Thyroid gland (tissue), 4 donors: ENCODE measurements at regions not wholly inside any gene's neighbourhood (a gene's known extent, or its start where the extent isn't known, plus 50 kb on each side); places are given as distances from the start of the nearest gene placed in this dataset.
"Not testable (repeated sequence)": the region's sequence is repeated elsewhere in the genome, so short reads cannot be mapped to it uniquely, and the experiment has no call there.

Experiments
- DNase-seq, 2 donors: peaks; one replicate each; pipeline ENCODE4 v3.0.0-alpha.2; 2019
- H3K27ac ChIP-seq, 3 donors: fragments of 200-600 bp; sonication (generic); 1 replicate in 2 of 3; 2 replicates in 1 of 3; pipeline ENCODE4 v1.5.1; 2016 to 2019; ENCODE audit warnings: mild to moderate bottlenecking in 1 of 3, moderate library complexity in 1 of 3
- H3K27me3 ChIP-seq: fragments of 200-600 bp; sonication (generic); one replicate; pipeline ENCODE4 v1.5.1; 2019
- H3K36me3 ChIP-seq, 2 donors: fragments of 200-600 bp; sonication (generic); one replicate each; pipeline ENCODE4 v1.5.1; 2016 to 2019
- H3K4me1 ChIP-seq, 2 donors: fragments of 200-600 bp; sonication (generic); one replicate each; pipeline ENCODE4 v1.5.1; 2017 to 2019
- H3K4me3 ChIP-seq, 3 donors: fragments of 200-600 bp; sonication (generic); replicated peaks in 1 of 3; 1 replicate in 2 of 3; 2 replicates in 1 of 3; pipeline ENCODE4 v1.5.1; 2016; ENCODE audit warnings: mild to moderate bottlenecking in 1 of 3
- H3K9me3 ChIP-seq: fragments of 200-600 bp; sonication (generic); one replicate; pipeline ENCODE4 v1.5.1; 2017
- POLR2A ChIP-seq, 2 donors: fragments of 450-650 bp; IDR thresholded peaks; one replicate each; pipeline ENCODE4 v1.6.1; 2017; ENCODE audit warnings: antibody characterized with exemption in 2 of 2, mild to moderate bottlenecking in 2 of 2, moderate library complexity in 1 of 2
- WGBS, 2 donors: methylation state at CpG; one replicate each; pipeline ENCODE4 v1.1.5; 2017; 5-methylcytosine and 5-hydroxymethylcytosine counted together
- intact Hi-C: fragments of 100-400 bp; cut with DNase I; formaldehyde crosslinking; loops from one replicate; pipeline ENCODE4 v1.15.1; 2023
- TF ChIP-seq, protein P1 (sequence below), 6 experiments: fragments of 200-600 bp in 3 of 6; fragments of 450-650 bp in 3 of 6; sonication (generic) in 3 of 6; IDR thresholded peaks; one replicate each; pipeline ENCODE4 v1.5.1; 2016 to 2019; ENCODE audit warnings: antibody characterized with exemption in 6 of 6, mild to moderate bottlenecking in 2 of 6, inconsistent platforms in 1 of 6, moderate library complexity in 1 of 6

DNA sequence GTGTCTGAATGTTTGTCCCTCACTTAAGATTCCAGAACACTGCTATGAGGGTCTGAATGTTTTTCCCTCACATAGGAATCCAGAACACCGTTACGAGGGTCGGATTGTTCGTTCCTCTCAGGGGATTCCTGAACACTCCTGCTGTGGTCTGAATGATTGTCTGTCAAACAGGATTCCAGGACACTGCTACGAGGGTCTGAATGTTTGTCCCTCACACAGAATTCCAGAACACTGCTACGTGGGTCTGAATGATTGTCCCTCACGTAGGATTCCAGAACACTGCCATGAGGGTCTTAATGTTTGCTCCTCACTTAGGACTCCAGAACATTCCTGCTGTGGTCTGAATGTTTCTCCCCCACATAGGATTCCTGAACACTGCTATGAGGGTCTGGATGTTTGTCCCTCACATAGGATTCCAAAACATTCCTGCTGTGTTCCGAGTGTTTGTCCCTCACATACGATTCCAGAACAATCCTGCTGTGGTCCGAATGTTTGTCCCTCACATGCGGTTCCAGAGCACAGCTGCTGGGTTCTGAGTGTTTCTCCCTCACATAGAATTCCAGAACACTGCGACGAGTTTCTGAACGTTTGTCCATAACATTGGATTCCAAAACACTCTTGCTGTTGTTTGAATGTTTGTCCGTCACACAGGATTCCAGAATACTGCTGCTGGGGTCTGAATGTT lies 199.5 kb downstream of the FOXD4L6 start:
- 74 to 76% methylated on average over 15 of the region's 15 CpGs for WGBS, 2 donors
- Histone ChIP-seq H3K27ac (no peak overlapping the region), H3K9me3 (peaks cover 5% of the 10 kb centered on the region), H3K27me3 (no peaks in the 10 kb centered on the region), H3K4me3 (no peak overlapping the region), H3K4me1 (no peaks in the 10 kb centered on the region), H3K36me3 (no peaks in the 10 kb centered on the region)
- intact Hi-C loops: no loop called here
- no peak for TF ChIP-seq POLR2A (IDR thresholded peaks at IDR 0.05)
- no peak for DNase-seq

DNA sequence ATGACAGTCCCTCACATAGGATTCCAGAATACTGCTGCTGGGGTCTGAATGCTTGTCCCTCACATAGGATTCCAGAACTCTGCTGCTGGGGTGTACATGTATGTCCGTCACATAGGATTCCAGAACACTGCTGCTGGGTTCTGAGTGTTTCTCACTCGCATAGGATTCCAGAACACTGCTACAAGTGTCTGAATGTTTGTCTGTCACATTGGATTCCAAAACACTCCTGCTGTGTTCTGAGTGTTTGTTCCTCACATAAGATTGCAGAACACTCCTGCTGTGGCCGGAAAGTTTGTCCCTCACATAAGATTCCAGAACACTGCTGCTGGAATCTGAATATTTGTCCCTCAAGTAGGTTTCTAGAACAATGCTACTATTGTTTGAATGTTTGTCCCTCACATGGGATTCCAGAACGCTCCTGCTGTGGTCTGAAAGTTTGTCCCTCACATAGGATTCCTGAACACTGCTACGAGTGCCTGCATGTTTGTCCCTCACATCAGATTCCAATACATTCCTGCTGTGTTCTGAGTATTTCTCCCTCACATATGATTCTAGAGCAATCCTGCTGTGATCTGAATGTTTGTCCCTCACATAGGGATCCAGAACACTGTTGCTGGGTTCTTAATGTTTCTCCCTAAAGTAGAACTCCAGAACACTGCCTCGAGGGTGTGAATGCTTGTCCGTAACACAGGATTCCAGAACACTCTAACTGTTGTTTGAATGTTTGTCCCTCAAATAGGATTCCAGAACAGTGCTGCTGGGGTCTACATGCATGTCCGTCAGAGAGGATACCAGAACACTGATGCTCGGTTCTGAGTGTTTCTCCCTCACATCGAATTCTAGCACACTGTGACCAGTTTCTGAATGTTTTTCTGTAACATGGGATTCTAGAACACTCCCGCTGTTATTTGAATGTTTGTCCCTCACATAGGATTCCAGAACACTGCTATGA lies 200.4 kb downstream of the FOXD4L6 start:
- 72 to 79% methylated on average over 11 of the region's 11 CpGs for WGBS, 2 donors
- Histone ChIP-seq H3K4me3 (no peak overlapping the region), H3K36me3 (no peaks in the 10 kb centered on the region), H3K9me3 (peaks cover 5% of the 10 kb centered on the region), H3K27ac (no peak overlapping the region), H3K4me1 (no peaks in the 10 kb centered on the region), H3K27me3 (no peaks in the 10 kb centered on the region)
- TF ChIP-seq, protein P1, sequence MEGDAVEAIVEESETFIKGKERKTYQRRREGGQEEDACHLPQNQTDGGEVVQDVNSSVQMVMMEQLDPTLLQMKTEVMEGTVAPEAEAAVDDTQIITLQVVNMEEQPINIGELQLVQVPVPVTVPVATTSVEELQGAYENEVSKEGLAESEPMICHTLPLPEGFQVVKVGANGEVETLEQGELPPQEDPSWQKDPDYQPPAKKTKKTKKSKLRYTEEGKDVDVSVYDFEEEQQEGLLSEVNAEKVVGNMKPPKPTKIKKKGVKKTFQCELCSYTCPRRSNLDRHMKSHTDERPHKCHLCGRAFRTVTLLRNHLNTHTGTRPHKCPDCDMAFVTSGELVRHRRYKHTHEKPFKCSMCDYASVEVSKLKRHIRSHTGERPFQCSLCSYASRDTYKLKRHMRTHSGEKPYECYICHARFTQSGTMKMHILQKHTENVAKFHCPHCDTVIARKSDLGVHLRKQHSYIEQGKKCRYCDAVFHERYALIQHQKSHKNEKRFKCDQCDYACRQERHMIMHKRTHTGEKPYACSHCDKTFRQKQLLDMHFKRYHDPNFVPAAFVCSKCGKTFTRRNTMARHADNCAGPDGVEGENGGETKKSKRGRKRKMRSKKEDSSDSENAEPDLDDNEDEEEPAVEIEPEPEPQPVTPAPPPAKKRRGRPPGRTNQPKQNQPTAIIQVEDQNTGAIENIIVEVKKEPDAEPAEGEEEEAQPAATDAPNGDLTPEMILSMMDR (IDR thresholded peaks at IDR 0.05): no peak
- TF ChIP-seq POLR2A (IDR thresholded peaks at IDR 0.05): no peak
- DNase-seq: no peak
- intact Hi-C loops: no loop called here

DNA sequence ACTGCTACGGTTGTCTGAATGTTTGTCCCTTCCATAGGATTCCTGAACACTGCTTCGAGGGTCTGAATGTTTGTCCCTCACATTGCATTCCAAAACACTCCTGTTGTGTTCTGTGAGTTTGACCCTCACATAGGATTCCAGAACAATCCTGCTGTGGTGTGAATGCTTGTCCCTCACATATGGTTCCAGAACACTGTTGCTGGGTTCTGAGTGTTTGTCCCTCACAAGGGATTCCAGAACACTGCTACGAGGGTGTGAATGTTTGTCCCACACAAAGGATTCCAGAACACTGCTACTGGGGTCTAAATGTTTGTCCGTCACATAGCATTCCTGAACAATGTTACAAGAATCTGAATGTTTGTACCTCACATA lies 201.2 kb downstream of the FOXD4L6 start:
- Histone ChIP-seq H3K4me1 (no peaks in the 10 kb centered on the region), H3K27me3 (no peaks in the 10 kb centered on the region), H3K27ac (no peak overlapping the region), H3K36me3 (no peaks in the 10 kb centered on the region), H3K4me3 (no peak overlapping the region), H3K9me3 (peaks cover 5% of the 10 kb centered on the region)
- no peak for TF ChIP-seq POLR2A (IDR thresholded peaks at IDR 0.05)
- TF ChIP-seq, protein P1 (IDR thresholded peaks at IDR 0.05): no peak
- DNase-seq: no peak
- intact Hi-C loops: no loop called here
- WGBS, 2 donors: 70 to 74% methylated on average over 4 of the region's 4 CpGs

DNA sequence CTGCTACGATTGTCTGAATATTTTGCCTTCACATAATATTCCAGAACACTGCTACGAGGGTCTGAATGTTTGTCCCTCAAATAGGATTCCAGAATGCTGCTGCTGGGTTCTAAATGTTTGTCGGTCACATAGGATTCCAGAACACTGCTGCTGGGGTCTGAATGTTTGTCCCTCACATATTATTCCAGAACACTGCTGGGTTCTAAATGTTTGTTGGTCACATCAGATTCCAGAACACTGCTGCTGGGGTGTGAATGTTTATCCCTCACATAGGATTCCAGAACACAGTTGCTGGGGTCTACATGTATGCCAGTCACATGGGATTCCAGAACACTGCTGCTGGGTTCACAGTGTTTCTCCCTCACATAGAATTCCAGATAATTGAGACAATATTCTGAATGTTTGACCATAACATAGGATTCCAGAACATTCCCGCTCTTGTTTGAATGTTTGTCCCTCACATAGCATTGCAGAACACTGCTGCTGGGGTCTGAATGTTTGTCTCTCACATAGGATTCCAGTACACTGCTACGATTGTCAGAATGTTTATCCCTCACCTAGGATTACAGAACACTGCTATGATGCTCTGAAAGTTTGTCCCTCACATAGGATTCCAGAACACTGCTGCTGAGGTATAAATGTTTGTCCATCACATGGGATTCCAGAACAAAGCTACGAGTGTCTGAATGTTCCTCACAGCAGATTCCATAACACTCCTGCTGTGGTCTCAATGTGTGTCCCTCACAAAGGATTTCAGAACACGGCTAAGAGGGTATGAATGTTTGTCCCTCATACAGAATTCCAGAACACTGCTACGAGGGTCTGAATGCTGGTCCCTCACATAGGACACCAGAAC lies 201.8 kb downstream of the FOXD4L6 start:
- no peaks in the 10 kb centered on the region for H3K27me3 ChIP-seq
- intact Hi-C loops: no loop called here
- WGBS, 2 donors: 65 to 66% methylated on average over 8 of the region's 8 CpGs
- H3K27ac ChIP-seq: no peak overlapping the region
- no peak overlapping the region for H3K4me3 ChIP-seq
- DNase-seq: no peak
- H3K36me3 ChIP-seq: no peaks in the 10 kb centered on the region
- TF ChIP-seq, protein P1 (IDR thresholded peaks at IDR 0.05): no peak
- no peak for TF ChIP-seq POLR2A (IDR thresholded peaks at IDR 0.05)
- no peaks in the 10 kb centered on the region for H3K4me1 ChIP-seq
- H3K9me3 ChIP-seq: peaks cover 5% of the 10 kb centered on the region

DNA sequence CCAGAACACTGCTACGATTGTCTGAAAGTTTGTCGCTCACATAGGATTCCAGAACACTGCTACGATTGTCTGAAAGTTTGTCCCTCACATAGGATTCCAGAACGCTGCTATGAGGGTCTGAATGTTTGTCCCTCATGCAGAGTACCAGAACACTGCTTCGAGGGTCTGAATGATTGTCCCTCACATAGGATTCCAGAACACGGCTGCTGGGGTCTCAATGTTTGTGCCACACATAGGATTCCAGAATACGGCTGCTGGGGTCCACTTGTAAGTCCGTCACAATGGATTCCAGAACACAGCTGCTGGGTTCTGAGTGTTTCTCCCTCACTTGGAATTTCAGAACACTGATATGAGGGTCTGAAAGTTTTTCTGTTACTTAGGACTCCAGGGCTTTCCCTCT lies 203.3 kb downstream of the FOXD4L6 start:
- 77 to 83% methylated on average over 8 of the region's 8 CpGs for WGBS, 2 donors
- DNase-seq: no peak
- Histone ChIP-seq H3K27ac (no peak overlapping the region), H3K36me3 (no peaks in the 10 kb centered on the region), H3K4me3 (no peak overlapping the region), H3K4me1 (no peaks in the 10 kb centered on the region), H3K27me3 (no peaks in the 10 kb centered on the region), H3K9me3 (peaks cover 5% of the 10 kb centered on the region)
- TF ChIP-seq, protein P1 (IDR thresholded peaks at IDR 0.05): no peak
- TF ChIP-seq POLR2A (IDR thresholded peaks at IDR 0.05): no peak
- intact Hi-C loops: no loop called here

DNA sequence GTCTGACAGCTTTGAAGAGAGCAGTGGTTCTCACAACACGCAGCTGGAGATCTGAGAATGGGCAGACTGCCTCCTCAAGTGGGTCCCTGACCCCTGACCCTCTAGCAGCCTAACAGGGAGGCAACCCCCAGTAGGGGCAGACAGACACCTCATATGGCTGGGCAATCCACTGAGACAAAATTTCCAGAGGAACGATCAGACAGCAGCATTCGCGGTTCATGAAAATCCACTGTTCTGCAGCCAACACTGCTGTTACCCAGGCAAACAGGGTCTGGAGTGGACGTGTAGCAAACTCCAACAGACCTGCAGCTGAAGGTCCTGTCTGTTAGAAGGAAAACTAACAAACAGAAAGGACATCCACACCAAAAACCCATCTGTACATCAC lies 212.1 kb downstream of the FOXD4L6 start:
- H3K9me3 ChIP-seq, H3K36me3 ChIP-seq, H3K27me3 ChIP-seq, H3K4me3 ChIP-seq, H3K4me1 ChIP-seq, DNase-seq, H3K27ac ChIP-seq, intact Hi-C loops: not testable (repeated sequence)
- 73 to 74% methylated on average over 5 of the region's 5 CpGs for WGBS, 2 donors

DNA sequence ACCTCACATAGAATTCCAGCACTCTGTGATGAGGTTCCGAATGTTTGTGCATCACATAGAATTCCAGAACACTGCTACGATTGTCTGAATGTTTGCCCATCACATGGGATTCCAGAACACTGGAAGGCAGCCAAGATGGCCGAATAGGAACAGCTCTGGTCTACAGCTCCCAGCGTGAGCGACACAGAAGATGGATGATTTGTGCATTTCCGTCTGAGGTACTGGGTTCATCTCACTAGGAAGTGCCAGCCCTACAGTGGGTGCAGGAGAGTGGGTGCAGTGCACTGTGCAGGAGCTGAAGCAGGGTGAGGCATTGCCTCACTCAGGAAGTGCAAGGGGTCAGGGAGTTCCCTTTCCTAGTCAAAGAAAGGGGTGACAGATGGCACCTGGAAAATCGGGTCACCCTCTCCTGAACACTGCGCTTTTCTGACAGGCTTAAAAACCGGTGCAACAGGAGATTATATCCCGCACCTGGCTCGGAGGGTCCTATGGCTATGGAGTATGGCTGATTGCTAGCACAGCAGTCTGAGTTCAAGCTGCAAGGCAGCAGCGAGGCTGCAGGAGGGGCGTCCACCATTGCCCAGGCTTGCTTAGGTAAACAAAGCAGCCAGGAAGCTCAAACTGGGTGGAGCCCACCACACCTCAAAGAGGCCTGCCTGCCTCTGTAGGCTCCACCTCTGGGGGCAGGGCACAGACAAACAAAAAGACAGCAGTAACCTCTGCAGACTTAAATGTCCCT lies 212.7 kb downstream of the FOXD4L6 start:
- H3K9me3 ChIP-seq, H3K27ac ChIP-seq, H3K36me3 ChIP-seq, H3K4me3 ChIP-seq, DNase-seq, intact Hi-C loops, H3K4me1 ChIP-seq, H3K27me3 ChIP-seq: not testable (repeated sequence)
- 81 to 85% methylated on average over 13 of the region's 13 CpGs for WGBS, 2 donors
